LNCAP (cell line): ENCODE measurements at regions not wholly inside any gene's neighbourhood (a gene's known extent, or its start where the extent isn't known, plus 50 kb on each side); places are given as distances from the start of the nearest gene placed in this dataset.

Source experiments
- TF ChIP-seq, protein P1 (sequence below): fragments of 450-650 bp; IDR thresholded peaks from 2 replicates; pipeline ENCODE4 v1.5.1; 2017; ENCODE audit warnings: mild to moderate bottlenecking

DNA sequence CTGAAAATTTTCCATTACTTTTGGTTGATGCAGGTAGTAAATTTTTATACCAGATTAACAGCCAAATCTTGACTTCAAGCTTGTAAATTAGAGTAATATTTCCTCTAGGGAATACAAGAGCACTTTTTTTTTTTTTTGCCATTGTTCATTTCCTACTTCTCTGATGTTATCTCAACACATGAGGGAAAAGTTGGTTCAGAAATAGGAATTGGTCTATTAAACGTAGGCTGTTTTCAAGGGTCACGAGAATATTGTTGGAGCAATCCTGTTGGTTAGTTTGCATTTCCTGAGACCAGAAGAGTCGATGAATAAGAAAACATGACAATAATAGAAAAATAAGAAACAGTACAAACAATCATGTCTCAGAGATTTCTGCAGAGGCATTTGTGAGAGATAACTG lies 453.9 kb upstream of the CCDC179 start:
- TF ChIP-seq, protein P1, sequence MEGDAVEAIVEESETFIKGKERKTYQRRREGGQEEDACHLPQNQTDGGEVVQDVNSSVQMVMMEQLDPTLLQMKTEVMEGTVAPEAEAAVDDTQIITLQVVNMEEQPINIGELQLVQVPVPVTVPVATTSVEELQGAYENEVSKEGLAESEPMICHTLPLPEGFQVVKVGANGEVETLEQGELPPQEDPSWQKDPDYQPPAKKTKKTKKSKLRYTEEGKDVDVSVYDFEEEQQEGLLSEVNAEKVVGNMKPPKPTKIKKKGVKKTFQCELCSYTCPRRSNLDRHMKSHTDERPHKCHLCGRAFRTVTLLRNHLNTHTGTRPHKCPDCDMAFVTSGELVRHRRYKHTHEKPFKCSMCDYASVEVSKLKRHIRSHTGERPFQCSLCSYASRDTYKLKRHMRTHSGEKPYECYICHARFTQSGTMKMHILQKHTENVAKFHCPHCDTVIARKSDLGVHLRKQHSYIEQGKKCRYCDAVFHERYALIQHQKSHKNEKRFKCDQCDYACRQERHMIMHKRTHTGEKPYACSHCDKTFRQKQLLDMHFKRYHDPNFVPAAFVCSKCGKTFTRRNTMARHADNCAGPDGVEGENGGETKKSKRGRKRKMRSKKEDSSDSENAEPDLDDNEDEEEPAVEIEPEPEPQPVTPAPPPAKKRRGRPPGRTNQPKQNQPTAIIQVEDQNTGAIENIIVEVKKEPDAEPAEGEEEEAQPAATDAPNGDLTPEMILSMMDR = no peak

DNA sequence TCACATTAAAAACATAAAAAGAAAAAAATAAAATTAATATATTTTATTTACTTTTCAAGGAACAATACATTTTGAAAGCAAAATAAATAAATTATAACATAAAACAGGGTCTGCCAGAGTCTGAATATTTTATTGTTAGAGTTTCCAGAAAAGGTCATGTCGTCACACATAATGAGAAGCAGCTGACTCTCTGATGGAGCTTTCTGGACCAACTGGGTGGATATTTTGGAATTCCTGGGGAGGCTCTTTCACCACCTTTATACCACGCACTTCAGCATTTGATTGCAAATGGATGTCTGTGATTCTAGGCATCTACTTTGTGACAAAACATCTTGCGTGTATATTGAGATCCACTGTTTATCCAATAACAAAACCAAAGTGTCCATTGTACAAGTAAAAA lies 455.0 kb upstream of the CCDC179 start:
- TF ChIP-seq, protein P1 = no peak

DNA sequence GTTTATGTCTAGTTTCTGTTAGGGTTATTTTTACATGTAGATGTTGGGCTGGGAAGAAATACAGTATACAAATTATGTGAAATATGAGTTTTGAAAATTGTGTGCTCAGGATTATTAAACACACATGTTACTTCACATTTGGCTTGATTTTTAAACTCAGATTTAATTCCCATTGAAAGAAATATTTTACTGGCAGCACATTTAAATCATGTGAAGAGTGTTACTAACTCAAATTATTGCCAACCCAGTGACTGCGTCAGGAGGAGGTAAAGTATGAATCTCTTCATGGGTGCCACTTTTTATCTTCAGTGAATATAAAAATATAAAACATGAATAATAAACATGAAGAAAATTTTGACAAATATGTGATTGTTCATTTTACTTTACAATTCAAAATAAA lies 457.5 kb upstream of the CCDC179 start:
- TF ChIP-seq, protein P1 = no peak

DNA sequence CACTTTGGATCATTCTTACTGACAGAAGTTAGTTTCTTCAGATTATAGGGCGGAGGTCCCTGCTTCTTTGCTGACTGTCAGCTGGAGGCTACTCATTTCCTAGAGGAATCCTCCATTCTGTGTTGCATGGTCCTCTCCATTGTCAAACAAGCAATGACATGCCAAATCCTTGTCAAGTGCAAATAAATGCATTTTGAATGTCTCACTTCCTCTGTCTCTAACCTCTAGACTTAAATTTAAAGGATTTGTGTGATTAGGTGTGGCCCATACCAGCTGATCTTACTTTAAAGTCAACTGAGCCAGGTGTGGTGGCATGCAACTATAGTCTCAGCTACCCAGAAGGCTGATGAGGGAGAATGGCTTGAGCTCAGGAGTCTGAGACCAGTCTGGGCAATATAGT lies 458.4 kb upstream of the CCDC179 start:
- TF ChIP-seq, protein P1 = no peak

DNA sequence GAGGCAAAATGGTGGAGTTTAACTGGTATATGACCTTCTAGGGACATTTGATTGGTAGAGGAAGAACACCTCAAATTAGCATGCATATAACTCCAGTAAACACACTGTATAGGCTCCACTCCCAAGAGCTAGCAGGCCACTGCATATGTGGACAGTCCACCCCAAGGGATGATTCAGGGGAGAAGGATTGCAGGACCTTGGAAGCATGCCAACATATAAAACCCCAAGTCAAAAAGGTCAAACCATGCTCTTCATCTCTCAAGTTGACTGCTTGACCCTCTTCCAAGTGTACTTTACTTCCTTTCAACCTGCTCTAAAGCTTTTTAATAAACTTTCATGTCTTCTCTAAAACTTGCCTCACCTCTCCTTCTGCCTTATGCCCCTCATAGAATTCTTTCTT lies 459.9 kb upstream of the CCDC179 start:
- TF ChIP-seq, protein P1 = no peak

DNA sequence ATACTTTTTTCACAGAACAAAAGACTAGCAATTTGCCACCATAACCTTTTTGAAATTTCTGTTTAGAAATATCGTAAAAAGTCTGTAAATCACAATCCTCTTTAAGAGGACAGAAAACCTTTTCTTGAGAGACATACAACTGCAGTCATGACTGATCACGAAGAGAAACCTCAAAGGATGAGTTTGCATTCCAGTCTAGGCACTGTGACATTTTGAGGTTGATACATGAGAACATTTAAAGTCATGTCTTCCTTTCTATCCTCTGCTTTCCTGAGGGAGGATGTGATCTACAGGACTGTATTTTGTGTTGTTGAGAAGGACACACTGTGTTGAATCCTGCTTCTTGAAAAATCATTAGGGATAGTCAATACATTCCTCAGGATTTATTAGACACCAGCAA lies 476.7 kb upstream of the CCDC179 start:
- TF ChIP-seq, protein P1 = no peak

DNA sequence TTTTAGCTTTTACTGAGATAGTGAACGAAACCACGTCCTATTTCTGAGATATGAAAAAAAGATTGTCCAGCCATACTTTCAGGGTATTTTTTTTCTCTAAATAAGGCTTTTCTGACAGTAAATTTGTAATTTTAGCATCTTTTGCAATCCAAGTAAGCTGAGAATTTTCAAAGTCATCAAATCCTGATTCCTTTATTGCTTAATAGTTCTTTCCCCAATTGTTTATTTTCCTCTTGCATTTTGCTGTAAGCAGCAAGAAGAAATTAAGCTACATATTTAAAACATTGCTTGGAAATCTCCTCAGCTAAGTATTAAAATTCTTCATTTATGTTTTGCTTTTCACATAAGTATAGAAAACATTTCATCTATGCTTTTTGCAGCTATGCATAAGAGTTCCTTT lies 493.3 kb upstream of the CCDC179 start:
- TF ChIP-seq, protein P1 = no peak

DNA sequence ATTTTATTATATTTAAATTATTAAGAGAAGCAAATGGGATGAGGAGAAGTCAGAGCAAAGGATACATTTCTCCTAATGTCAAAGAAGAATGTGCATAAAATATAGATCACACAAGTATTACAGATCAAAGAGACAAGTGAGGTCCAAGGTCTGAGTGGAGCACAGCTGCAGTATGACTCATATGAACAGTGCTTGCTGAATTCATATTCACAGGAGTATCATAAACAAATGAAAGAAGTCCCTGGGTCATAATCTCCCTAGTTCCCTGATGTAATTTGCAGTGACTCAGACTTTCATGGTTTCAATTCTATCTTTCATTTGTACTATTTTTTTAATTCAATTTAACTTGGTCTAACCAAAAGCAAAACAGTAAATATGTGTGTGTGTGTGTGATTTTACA lies 499.0 kb upstream of the CCDC179 start:
- TF ChIP-seq, protein P1 = no peak
